Breast epithelium (tissue), 4 donors: ENCODE measurements at regions not wholly inside any gene's neighbourhood (a gene's known extent, or its start where the extent isn't known, plus 50 kb on each side); places are given as distances from the start of the nearest gene placed in this dataset.

Experiments used
- DNase-seq, 2 donors: peaks; one replicate each; pipeline ENCODE4 v3.0.0-alpha.2; 2019; ENCODE audit warnings: low spot score in 2 of 2
- H3K27ac ChIP-seq, 2 donors: fragments of 200-600 bp; sonication (generic) in 1 of 2; one replicate each; pipeline ENCODE4 v1.5.1; 2016 to 2019; ENCODE audit warnings: mild to moderate bottlenecking in 1 of 2
- H3K27me3 ChIP-seq, 2 donors: fragments of 200-600 bp; sonication (generic) in 1 of 2; one replicate each; pipeline versions ENCODE4 v1.5.1 to v1.6.0; 2017 to 2019; ENCODE audit warnings: control low read depth in 1 of 2, mild to moderate bottlenecking in 1 of 2
- H3K36me3 ChIP-seq: fragments of 200-600 bp; one replicate; pipeline ENCODE4 v1.5.1; 2019
- H3K4me1 ChIP-seq, 2 donors: fragments of 200-600 bp; sonication (generic); one replicate each; pipeline ENCODE4 v1.5.1; 2016 to 2019; ENCODE audit warnings: control low read depth in 1 of 2
- H3K4me3 ChIP-seq, 3 donors: fragments of 200-600 bp; sonication (generic); 1 replicate in 2 of 3; 2 replicates in 1 of 3; pipeline ENCODE4 v1.5.1; 2016 to 2019; ENCODE audit warnings: mild to moderate bottlenecking in 3 of 3, moderate library complexity in 2 of 3
- H3K9me3 ChIP-seq, 2 donors: fragments of 200-600 bp; sonication (generic) in 1 of 2; one replicate each; pipeline ENCODE4 v1.5.1; 2016 to 2019; ENCODE audit warnings: control low read depth in 1 of 2
- CTCF ChIP-seq, 3 donors: fragments of 450-650 bp; IDR thresholded peaks; one replicate each; pipeline ENCODE4 v1.5.1; 2016 to 2017; ENCODE audit warnings: antibody characterized with exemption in 3 of 3, mild to moderate bottlenecking in 3 of 3, moderate library complexity in 3 of 3
- POLR2A ChIP-seq: fragments of 450-650 bp; IDR thresholded peaks from one replicate; pipeline ENCODE4 v1.6.1; 2016; ENCODE audit warnings: antibody characterized with exemption, mild to moderate bottlenecking, moderate library complexity
- POLR2AphosphoS5 ChIP-seq, 3 donors: sonication (generic); formaldehyde crosslinking; IDR thresholded peaks; one replicate each; pipeline ENCODE4 v1.6.1; 2017; ENCODE audit warnings: antibody characterized with exemption in 3 of 3
- intact Hi-C: fragments of 100-400 bp; cut with DNase I; formaldehyde crosslinking; loops from one replicate; pipeline ENCODE4 v1.15.1; 2023; ENCODE audit warnings: low total_unique reads

DNA sequence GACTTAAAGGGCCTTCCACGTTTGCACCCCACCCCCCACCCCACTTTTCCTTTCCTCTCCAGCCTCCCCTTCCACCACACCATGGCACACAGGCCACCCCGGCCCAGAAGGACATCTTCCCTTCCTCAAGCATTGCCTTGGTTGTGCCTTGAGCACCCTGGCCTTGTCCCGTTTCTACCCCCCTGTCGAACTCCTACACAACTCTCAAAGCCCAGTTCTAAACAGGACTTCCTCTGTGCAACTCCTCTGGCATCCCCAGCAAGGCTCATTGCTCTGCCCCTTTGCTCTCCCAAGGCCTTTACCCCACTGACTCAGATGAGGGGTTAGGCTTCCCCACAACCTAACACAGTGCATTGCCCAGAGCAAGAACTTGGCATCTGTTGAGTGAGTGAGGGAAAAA is 136.1 kb downstream of the HERPUD2 start:
- DNase-seq = no peak

GRCh38 chr7:35556515-35557471 is 138.1 kb downstream of the HERPUD2 start:
- Histone ChIP-seq H3K9me3 (no peaks in the 10 kb centered on the region), H3K36me3 (no peaks in the 10 kb centered on the region), H3K4me3 (no peak overlapping the region), H3K27ac (no peak overlapping the region), H3K4me1 (no peaks in the 10 kb centered on the region), H3K27me3 (no peaks in the 10 kb centered on the region)
- intact Hi-C loops = no loop called here
- no peak for DNase-seq
- no peak for TF ChIP-seq POLR2AphosphoS5 (IDR thresholded peaks at IDR 0.05)
- TF ChIP-seq CTCF (IDR thresholded peaks at IDR 0.05) = no peak
- TF ChIP-seq POLR2A = no peak

More for the DNA sequence above, 136.1 kb downstream of the HERPUD2 start:
- TF ChIP-seq POLR2AphosphoS5 (IDR thresholded peaks at IDR 0.05) (no peak), POLR2A (no peak), CTCF (IDR thresholded peaks at IDR 0.05) (no peak)
- Histone ChIP-seq H3K36me3 (no peaks in the 10 kb centered on the region), H3K27ac (no peak overlapping the region), H3K4me3 (no peak overlapping the region), H3K9me3 (no peaks in the 10 kb centered on the region), H3K4me1 (no peaks in the 10 kb centered on the region), H3K27me3 (no peaks in the 10 kb centered on the region)
- intact Hi-C loops = no loop called here

DNA sequence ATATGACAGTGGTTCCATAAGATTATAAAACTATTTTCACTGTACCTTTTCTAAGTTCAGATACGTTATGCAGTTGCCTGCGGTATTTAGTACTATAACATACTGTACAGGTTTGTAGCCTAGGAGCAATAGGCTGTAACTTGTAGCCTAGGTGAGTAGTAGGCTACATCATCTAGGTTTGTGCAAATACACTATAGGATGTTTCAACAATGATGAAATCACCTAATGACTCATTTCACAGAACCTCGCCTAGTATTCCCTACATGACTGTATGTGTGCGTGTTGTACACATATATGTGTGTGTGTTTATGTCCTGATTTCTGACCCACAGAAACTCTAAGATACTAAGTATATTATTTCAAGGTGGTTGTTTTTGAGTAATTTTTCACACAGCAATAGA is 139.0 kb downstream of the HERPUD2 start:
- no peak for TF ChIP-seq CTCF (IDR thresholded peaks at IDR 0.05)
- no peaks in the 10 kb centered on the region for H3K9me3 ChIP-seq
- intact Hi-C loops = no loop called here
- H3K27ac ChIP-seq = no peak overlapping the region
- H3K27me3 ChIP-seq = no peaks in the 10 kb centered on the region
- no peak for DNase-seq
- no peaks in the 10 kb centered on the region for H3K36me3 ChIP-seq
- no peaks in the 10 kb centered on the region for H3K4me1 ChIP-seq
- H3K4me3 ChIP-seq = no peak overlapping the region

GRCh38 chr7:35555386-35555785 is 139.5 kb downstream of the HERPUD2 start:
- no peak for DNase-seq
- Histone ChIP-seq H3K4me1 (no peaks in the 10 kb centered on the region), H3K27me3 (no peaks in the 10 kb centered on the region), H3K4me3 (no peak overlapping the region), H3K9me3 (no peaks in the 10 kb centered on the region), H3K36me3 (no peaks in the 10 kb centered on the region), H3K27ac (no peak overlapping the region)
- intact Hi-C loops = no loop called here
- TF ChIP-seq POLR2A (no peak), CTCF (IDR thresholded peaks at IDR 0.05) (no peak), POLR2AphosphoS5 (IDR thresholded peaks at IDR 0.05) (no peak)

- no peak for TF ChIP-seq POLR2AphosphoS5 (IDR thresholded peaks at IDR 0.05)
- TF ChIP-seq CTCF (IDR thresholded peaks at IDR 0.05) = no peak
- no peak for TF ChIP-seq POLR2A
- Histone ChIP-seq H3K4me1 (no peaks in the 10 kb centered on the region), H3K27me3 (no peaks in the 10 kb centered on the region), H3K9me3 (no peaks in the 10 kb centered on the region), H3K4me3 (no peak overlapping the region), H3K36me3 (no peaks in the 10 kb centered on the region), H3K27ac (no peak overlapping the region)
- intact Hi-C loops = no loop called here
- no peak for DNase-seq
Measured at GRCh38 chr7:35553519-35553918, 141.4 kb downstream of the HERPUD2 start.
